Ovary (tissue), 3 donors: ENCODE measurements at regions not wholly inside any gene's neighbourhood (a gene's known extent, or its start where the extent isn't known, plus 50 kb on each side); places are given as distances from the start of the nearest gene placed in this dataset.

ENCODE experiments used
- EP300 ChIP-seq: sonication (generic); formaldehyde crosslinking; IDR thresholded peaks from one replicate; pipeline ENCODE4 v1.6.1; 2017; ENCODE audit warnings: antibody characterized with exemption
- TF ChIP-seq, protein P1 (sequence below), 3 donors: fragments of 450-650 bp in 2 of 3; fragments of 200-600 bp in 1 of 3; IDR thresholded peaks; one replicate each; pipeline versions ENCODE4 v1.5.1 to v1.8.0; 2016 to 2022; ENCODE audit warnings: antibody characterized with exemption in 3 of 3, mild to moderate bottlenecking in 1 of 3
- donor health status: DM: no; HTN: no; CAD: no.

DNA sequence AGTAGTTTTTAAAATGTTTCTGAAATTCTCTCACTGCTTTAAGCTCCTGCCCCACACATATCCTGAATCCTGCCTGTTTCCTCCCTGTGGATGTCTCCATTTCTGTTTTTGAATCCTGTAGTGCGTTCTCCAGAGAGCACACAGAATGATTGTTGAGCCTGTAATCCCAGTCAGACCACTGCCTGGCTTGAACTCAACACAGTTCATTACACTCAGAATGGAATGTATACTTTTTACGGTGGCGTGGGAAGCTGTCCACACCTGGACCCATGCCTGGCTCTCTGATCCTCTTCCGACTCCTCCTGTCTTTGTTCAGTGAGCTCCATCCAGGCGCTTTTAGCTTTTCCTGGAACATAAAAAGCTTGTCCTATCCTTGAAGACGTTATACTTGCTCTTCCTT is 1217.0 kb upstream of the PRKX start:
- TF ChIP-seq, protein P1, sequence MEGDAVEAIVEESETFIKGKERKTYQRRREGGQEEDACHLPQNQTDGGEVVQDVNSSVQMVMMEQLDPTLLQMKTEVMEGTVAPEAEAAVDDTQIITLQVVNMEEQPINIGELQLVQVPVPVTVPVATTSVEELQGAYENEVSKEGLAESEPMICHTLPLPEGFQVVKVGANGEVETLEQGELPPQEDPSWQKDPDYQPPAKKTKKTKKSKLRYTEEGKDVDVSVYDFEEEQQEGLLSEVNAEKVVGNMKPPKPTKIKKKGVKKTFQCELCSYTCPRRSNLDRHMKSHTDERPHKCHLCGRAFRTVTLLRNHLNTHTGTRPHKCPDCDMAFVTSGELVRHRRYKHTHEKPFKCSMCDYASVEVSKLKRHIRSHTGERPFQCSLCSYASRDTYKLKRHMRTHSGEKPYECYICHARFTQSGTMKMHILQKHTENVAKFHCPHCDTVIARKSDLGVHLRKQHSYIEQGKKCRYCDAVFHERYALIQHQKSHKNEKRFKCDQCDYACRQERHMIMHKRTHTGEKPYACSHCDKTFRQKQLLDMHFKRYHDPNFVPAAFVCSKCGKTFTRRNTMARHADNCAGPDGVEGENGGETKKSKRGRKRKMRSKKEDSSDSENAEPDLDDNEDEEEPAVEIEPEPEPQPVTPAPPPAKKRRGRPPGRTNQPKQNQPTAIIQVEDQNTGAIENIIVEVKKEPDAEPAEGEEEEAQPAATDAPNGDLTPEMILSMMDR (IDR thresholded peaks at IDR 0.05): no peak
- no peak for TF ChIP-seq EP300
